Stimulated activated memory B cell treated with anti-CD40 and anti-IgM and Interleukin-4, amounts not matched to agents 10 μg/mL and 1 μg/mL and 100 μg/mL, for 72 hours (primary cell): ENCODE measurements at regions not wholly inside any gene's neighbourhood (a gene's known extent, or its start where the extent isn't known, plus 50 kb on each side); places are given as distances from the start of the nearest gene placed in this dataset.
A peak's percentile ranks its signal among the peaks of the same experiment; 100 is the strongest.

Source experiments
- ATAC-seq: fragments of 150-1000 bp; cut with Tn5 transposase; 2 replicates; pipeline ENCODE4 v1.10.0; 2021
- H3K27ac Mint-ChIP-seq: one replicate; pipeline ENCODE4 v1.8.0; 2022; ENCODE audit warnings: mild to moderate bottlenecking, mixed read lengths
- H3K27me3 Mint-ChIP-seq: one replicate; pipeline ENCODE4 v1.8.0; 2022; ENCODE audit warnings: mixed read lengths
- H3K36me3 Mint-ChIP-seq: one replicate; pipeline ENCODE4 v1.8.0; 2022; ENCODE audit warnings: mixed read lengths
- H3K4me1 Mint-ChIP-seq: one replicate; pipeline ENCODE4 v1.8.0; 2022; ENCODE audit warnings: mixed read lengths
- H3K4me3 Mint-ChIP-seq: one replicate; pipeline ENCODE4 v1.8.0; 2022; ENCODE audit warnings: mild to moderate bottlenecking, moderate library complexity, mixed read lengths
- H3K9me3 Mint-ChIP-seq: one replicate; pipeline ENCODE4 v1.8.0; 2022; ENCODE audit warnings: mixed read lengths

DNA sequence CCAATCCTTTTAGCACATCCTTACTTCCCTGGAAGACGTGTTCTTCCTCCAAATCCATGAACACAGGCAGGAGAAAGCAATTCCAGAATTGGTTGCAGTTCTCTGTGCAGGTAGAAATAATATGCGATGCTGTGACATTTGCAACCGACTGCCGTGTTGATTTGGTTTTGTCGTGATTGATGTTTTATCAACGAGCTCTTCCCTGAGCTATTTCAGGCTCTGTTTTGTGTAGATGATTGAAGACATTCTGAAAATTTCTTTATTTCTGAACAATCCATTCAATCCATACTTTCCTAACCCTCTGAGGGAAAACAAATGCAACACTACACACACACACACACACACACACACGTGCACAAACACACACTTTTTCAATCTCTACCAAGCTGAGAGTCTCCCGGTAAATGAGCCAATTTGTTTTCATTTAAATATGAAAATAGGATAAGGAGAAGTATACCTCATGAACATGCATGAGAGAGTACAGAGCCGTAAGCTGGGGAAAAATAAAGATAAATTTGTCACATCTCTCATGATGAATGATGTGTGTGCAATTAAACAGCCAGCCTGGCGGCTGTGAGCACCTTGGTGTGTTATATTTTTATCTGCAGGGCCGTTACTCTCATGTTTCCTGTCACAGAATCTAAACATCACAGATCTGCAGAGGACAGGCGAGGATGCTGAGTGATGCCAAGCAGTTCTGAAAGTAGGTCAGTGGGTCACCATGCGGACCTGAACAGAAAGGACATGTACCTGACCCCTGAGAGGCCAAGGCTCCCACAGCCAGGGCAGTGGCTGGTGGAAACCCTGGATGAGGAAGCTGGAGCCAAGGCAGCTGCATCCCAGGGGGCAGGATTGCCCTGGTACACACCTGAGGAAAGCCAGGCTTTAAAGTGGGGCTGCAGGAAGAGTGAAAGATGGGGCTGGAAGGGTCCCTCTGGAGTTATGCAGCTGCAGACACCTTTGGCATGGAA lies 64.8 kb downstream of the PDCL3 start:
- Mint-ChIP-seq H3K36me3 (no peaks in the 10 kb centered on the region), H3K9me3 (no peaks in the 10 kb centered on the region), H3K4me3 (no peak overlapping the region), H3K27me3 (peaks cover 30% of the 10 kb centered on the region), H3K27ac (no peak overlapping the region), H3K4me1 (peaks cover 12% of the 10 kb centered on the region)
- ATAC-seq: peak; percentile 22

DNA sequence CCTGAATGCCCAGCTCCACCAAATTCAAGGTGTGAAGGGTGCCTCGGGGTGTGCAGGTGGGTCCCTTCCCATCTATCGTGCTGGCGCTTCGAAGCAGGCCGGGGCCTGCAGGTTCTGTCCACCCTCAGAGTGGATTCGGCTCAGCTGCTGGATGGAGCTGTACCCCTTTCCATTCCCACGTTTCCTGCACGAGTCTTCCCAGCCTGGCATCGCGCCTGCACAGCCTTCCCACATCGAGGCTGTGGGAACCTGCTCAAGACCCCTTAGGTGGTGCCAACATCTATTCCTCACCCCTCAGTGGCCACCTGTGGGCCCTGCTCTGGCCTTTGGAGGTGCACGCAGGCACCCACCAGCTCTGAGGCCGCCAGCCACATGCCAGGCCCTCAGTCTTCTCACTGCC lies 65.7 kb downstream of the PDCL3 start:
- no peak overlapping the region for H3K4me3 Mint-ChIP-seq

DNA sequence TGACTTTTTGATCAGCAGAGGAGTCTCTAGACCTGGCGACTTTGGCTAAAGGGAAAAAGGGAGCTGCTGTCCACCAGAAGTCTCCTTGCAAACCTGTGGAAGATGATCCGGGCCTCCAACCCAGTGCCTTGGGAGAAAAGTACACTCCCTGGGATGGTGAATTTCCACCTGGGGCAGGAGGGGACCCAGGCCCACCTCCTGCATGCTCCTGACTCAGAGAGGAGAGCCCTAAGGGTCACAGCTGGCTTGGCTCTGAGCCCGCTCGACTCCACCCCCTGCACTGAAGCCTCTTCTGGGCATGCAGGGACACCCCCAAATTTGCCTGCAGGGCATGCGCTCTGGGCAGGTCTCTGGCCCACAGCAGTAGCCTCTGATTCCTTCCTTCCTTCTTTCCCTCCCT lies 66.5 kb downstream of the PDCL3 start:
- Mint-ChIP-seq H3K9me3 (no peaks in the 10 kb centered on the region), H3K36me3 (no peaks in the 10 kb centered on the region), H3K4me3 (no peak overlapping the region), H3K27ac (no peak overlapping the region), H3K27me3 (peaks cover 30% of the 10 kb centered on the region), H3K4me1 (peaks cover 12% of the 10 kb centered on the region)
- ATAC-seq: peak; percentile 42

More for the DNA sequence above, 65.7 kb downstream of the PDCL3 start:
- Mint-ChIP-seq H3K9me3 (no peaks in the 10 kb centered on the region), H3K27me3 (peaks cover 30% of the 10 kb centered on the region), H3K4me1 (peaks cover 12% of the 10 kb centered on the region), H3K27ac (no peak overlapping the region), H3K36me3 (no peaks in the 10 kb centered on the region)
- no peak for ATAC-seq

DNA sequence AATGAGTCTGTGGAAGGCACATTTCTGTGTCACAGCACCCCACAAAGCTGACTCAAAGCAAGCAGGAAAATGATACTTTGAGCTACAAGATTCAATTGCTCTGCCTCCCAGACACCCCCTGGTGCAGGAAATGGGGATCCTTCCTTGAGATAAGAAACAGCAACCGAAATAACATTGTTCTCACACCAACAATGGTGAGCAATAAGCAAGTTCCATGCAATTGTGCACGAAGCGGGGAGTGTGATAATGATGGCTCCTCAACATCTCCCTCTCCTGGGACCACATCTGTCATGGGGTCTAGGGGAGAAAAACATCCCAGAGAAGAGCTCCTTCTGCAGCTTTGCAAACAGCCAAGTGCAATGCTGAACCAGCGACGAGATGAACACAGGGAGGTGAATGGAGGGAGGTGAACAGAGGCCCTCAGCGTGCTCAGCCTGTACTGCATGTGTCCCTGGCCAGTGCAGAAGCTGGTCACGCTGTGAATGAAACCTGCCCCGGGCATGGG lies 67.7 kb downstream of the PDCL3 start:
- Mint-ChIP-seq H3K4me3 (no peak overlapping the region), H3K27ac (no peak overlapping the region), H3K27me3 (peaks cover 29% of the 10 kb centered on the region), H3K9me3 (no peaks in the 10 kb centered on the region), H3K4me1 (peaks cover 12% of the 10 kb centered on the region), H3K36me3 (no peaks in the 10 kb centered on the region)
- ATAC-seq: no peak

DNA sequence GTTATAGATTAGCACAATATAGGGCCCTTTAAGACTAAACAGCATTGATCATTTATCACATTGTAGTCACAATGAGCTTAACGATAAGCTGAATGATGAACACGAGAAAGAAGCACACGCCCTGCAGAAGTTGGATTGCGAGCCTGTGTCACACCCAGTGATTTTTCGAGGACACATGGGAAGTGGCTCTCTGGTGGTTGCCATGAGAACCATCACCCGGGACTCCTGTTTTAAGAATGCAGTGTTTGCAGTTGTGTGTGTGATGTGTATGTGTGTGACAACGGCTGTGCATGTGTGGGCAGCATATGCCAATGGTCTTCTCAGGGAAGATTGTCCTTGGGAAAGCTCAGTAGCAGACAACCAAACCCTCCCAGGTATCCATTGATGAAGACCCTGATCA lies 69.2 kb downstream of the PDCL3 start:
- Mint-ChIP-seq H3K4me1 (peaks cover 12% of the 10 kb centered on the region), H3K9me3 (no peaks in the 10 kb centered on the region), H3K27ac (no peak overlapping the region), H3K4me3 (no peak overlapping the region), H3K36me3 (no peaks in the 10 kb centered on the region), H3K27me3 (peaks cover 38% of the 10 kb centered on the region)
- no peak for ATAC-seq

DNA sequence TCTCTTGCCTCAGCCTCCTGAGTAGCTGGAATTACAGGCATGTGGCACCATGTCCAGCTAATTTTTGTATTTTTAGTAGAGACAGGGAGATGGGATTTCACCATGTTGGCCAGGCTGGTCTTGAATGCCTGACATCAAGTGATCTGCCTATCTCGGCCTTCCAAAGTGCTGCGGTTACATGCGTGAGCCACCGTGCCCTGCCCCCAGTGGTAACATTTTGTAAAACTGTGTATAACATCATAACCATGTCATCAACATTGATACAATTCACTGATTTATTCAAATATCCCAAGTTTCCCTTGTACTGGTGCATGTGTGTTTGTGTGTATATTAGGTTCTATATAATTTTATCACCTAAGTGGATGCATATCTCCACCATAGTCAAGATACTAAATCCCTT lies 70.0 kb downstream of the PDCL3 start:
- Mint-ChIP-seq H3K36me3 (no peaks in the 10 kb centered on the region), H3K4me1 (peaks cover 11% of the 10 kb centered on the region), H3K4me3 (no peak overlapping the region), H3K27me3 (peaks cover 42% of the 10 kb centered on the region), H3K27ac (no peak overlapping the region), H3K9me3 (no peaks in the 10 kb centered on the region)
- ATAC-seq: no peak

DNA sequence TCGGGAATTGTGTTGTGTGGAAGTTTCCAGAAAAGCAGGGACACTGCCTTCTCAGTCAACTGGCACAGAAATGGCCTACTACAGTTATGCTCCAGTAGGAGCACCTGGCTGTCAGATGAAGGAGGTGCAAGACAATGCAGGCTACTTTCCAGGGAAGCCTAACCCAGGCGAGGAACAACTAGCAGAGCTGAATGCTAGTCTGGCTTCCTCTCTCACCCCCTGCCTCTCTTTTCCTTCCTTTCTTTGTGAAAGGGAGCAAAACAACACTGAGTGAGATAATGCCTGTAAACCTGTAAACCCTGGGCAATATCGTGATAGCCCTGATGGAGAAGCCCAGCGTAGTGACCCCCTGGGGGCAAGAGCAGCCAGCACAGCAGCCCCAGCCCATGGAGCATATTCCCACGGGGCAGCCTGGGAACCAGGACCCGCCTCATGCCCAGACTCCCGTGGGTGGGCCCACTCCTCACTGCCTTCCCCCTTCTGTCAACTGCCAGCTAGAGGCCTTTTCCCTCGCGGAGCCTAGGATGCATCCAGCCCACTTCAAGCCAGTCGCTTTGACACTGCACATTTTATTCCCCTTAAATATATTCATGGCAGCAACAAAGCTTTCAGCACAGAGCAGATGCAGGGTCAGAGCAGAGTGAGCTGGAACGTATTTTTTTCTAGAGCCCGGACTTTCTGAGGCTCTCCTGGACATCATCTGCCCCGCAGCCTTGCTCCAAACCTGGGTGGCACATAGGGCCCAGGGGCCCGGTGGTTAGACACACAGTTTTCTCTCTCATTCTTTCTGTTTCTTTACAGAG lies 77.0 kb downstream of the PDCL3 start:
- H3K27me3 Mint-ChIP-seq: peaks cover 71% of the 10 kb centered on the region
- no peak overlapping the region for H3K4me3 Mint-ChIP-seq
- no peaks in the 10 kb centered on the region for H3K4me1 Mint-ChIP-seq
- no peaks in the 10 kb centered on the region for H3K36me3 Mint-ChIP-seq
- no peak for ATAC-seq
- peaks cover 2% of the 10 kb centered on the region for H3K9me3 Mint-ChIP-seq
- H3K27ac Mint-ChIP-seq: no peak overlapping the region

DNA sequence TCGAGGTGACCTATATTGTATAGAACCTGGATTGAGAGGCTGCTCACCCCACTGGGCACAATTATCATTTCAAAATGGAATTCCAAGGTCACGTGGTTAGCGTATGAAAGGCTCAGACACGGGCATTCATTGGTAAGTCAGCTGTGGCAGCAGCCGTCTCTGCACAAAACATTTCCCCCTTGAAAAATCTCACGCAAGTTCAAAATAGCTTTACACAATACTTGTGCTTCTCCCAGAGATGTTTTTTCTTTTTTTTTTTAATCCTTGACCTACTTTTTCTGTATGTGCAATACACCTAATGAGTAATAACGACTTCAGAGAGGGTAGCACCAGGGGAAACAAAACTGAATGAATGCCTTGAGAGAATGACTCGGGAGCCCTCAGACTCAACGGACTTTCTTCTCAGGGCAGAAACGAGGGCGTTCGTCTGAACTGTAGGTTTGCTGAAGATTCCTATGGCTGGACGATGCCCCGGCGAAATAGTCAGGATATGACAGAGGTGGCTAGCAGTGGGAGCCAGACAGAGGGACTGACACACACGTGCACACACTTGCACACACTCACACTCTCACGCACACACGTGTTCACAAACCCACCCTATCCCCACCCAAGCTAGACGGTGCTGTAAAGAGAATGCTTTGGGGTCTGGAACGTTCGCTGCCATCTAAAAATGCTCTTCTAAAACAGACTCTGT lies 77.8 kb downstream of the PDCL3 start:
- no peak overlapping the region for H3K4me3 Mint-ChIP-seq
- H3K36me3 Mint-ChIP-seq: no peaks in the 10 kb centered on the region

DNA sequence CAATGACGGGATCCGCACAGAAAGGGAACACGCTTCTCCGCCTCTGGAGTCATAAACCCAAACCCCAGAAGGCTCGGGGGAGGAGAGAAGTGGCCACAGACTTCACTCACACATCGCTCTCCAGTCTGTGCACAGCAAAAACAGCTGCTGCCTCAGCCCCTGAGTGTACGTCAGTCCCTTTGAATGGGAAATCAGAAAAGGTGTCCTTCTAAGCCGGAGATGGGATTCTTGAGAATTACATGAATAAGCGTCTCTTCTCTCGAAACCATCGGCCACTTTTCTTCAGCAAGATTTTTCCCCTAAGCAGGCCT lies 78.3 kb downstream of the PDCL3 start:
- H3K4me1 Mint-ChIP-seq: no peaks in the 10 kb centered on the region
- H3K4me3 Mint-ChIP-seq: no peak overlapping the region
- no peak for ATAC-seq
- peaks cover 2% of the 10 kb centered on the region for H3K9me3 Mint-ChIP-seq
- no peak overlapping the region for H3K27ac Mint-ChIP-seq
- H3K27me3 Mint-ChIP-seq: peaks cover 71% of the 10 kb centered on the region
- H3K36me3 Mint-ChIP-seq: no peaks in the 10 kb centered on the region

More for the DNA sequence above, 77.8 kb downstream of the PDCL3 start:
- Mint-ChIP-seq H3K27ac (no peak overlapping the region), H3K27me3 (peaks cover 76% of the 10 kb centered on the region), H3K9me3 (peaks cover 2% of the 10 kb centered on the region), H3K4me1 (no peaks in the 10 kb centered on the region)
- ATAC-seq: no peak

DNA sequence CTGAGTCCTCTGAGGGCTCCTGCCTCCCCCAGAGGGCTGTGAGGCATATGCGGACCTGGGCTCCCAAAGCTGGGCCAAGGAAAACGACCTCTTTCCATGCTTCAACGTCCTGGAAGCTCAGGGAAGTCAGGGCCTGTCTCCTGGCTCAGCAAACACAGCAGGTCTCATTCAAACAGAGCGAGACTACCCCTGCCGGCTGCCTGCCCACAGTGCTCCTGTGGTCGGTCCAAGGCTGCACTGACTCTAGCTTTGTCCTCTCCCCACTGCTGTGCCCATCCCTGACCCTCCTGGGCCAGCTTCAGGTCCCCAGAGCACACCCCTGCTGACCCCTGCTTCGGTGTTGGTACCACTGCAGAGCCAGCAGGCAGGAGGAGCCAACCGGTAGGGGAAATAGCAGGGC lies 79.6 kb downstream of the PDCL3 start:
- H3K27me3 Mint-ChIP-seq: peaks cover 63% of the 10 kb centered on the region
- H3K9me3 Mint-ChIP-seq: peaks cover 2% of the 10 kb centered on the region
- H3K36me3 Mint-ChIP-seq: no peaks in the 10 kb centered on the region
- no peaks in the 10 kb centered on the region for H3K4me1 Mint-ChIP-seq
- no peak for ATAC-seq
- no peak overlapping the region for H3K4me3 Mint-ChIP-seq
- H3K27ac Mint-ChIP-seq: no peak overlapping the region

DNA sequence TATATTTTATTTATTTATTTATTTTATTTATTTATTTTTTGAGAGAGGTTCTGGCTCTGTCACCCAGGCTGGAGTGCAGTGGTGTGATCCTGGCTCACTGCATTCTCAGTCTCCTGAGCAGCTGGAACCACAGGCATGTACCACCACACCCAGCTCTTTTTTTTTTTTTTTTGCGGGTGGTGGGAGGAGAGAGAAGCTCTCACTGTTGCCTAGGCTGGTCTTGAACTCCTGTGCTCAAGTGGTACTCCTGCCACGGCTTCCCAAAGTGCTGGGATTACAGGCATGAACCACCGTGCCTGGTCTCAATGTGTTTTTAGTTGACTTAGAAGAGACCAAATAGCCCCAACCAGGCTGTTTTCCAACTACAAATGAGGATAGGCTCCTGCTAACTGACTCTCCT lies 80.7 kb downstream of the PDCL3 start:
- Mint-ChIP-seq H3K4me3 (no peak overlapping the region), H3K36me3 (no peaks in the 10 kb centered on the region), H3K4me1 (no peaks in the 10 kb centered on the region), H3K27me3 (peaks cover 63% of the 10 kb centered on the region), H3K9me3 (peaks cover 7% of the 10 kb centered on the region), H3K27ac (no peak overlapping the region)
- no peak for ATAC-seq

DNA sequence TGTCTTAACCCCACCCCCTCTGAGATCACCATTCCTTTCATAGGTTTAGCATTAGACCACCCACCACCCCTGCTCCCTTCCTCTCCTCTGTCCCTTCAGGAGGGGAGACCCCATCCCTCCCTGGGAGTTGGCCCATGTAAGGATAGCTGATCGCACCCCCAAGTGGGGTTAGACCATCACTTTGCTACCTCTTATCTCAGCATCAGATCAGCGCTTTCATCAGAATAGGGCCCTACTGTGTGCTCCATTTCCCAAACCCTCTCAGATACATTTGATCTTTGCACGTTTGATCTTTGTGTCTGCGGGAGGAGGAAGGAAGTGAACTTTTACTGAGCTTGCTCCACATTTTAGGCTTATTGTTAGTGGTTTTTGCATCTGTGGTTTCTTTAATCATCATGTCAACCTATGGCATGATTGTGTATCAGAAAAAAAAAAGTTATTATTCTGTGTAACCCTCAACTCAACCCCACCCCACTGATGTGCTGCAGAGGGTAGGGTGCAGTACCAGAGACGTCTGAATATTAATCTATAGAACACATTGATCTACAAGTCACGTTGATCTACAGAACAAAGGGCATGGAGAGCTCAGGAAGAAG lies 81.2 kb downstream of the PDCL3 start:
- Mint-ChIP-seq H3K9me3 (peaks cover 7% of the 10 kb centered on the region), H3K36me3 (no peaks in the 10 kb centered on the region), H3K4me3 (no peak overlapping the region), H3K4me1 (no peaks in the 10 kb centered on the region), H3K27me3 (peaks cover 63% of the 10 kb centered on the region), H3K27ac (no peak overlapping the region)
- no peak for ATAC-seq

DNA sequence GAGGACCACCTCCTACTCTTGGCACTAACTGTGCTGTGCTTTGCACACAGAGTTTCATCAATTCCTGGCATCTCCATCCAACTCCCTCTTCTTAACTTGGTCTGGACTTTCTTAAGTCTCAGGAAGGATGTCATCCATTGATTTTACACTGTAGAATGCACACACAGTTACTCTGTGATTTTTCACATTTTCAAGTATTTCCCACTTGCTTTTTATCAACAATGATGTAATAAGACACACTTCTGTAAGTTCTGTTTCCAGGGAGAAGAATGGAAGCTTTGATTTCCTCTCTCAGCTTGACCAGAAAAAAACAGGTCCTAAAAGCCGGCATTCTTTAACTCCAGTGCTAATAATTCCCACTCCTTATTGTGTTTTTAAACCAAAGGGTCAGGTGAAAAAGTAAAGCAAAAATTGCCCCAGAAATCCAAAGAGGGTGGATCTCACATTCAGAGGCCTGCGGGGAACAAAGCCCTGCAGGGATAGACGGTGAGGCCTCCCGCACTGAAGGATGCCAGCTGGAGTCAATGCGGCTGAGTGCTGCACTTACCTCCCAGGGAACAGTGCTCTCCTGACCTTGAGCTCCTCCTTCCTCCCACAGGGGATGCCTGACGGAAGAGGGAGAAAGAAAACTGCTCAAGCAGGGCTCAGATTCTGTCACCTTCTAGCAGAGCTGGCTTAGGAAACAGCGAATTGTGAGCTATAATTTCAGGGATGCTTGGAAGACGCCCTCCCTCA lies 83.1 kb downstream of the PDCL3 start:
- H3K27me3 Mint-ChIP-seq: peaks cover 48% of the 10 kb centered on the region
- H3K4me1 Mint-ChIP-seq: no peaks in the 10 kb centered on the region
- no peaks in the 10 kb centered on the region for H3K36me3 Mint-ChIP-seq
- H3K27ac Mint-ChIP-seq: no peak overlapping the region
- ATAC-seq: no peak
- H3K9me3 Mint-ChIP-seq: peaks cover 7% of the 10 kb centered on the region
- no peak overlapping the region for H3K4me3 Mint-ChIP-seq

DNA sequence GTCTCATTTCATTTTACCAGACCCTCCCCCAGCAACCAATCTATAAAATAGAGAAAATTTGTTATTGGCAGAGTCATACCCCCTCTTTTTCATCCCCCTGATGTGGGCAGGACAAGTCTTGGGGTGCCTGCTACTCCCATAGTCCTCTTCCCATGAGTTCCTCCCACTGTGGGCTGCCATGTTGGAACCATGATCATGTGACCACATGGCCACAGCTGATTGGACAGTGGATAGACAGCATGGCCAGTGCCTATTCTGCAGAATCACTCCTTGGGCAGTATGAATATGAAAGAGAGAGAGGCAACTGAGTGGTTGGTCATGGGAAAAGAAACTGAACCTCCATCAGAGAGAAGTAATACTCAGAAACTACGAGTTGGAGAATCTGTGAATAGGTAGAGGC lies 84.9 kb downstream of the PDCL3 start:
- peaks cover 7% of the 10 kb centered on the region for H3K9me3 Mint-ChIP-seq
- H3K4me3 Mint-ChIP-seq: no peak overlapping the region
- no peak for ATAC-seq
- H3K36me3 Mint-ChIP-seq: no peaks in the 10 kb centered on the region
- H3K27me3 Mint-ChIP-seq: peaks cover 41% of the 10 kb centered on the region
- H3K4me1 Mint-ChIP-seq: no peaks in the 10 kb centered on the region
- H3K27ac Mint-ChIP-seq: no peak overlapping the region
